ENCODE measurements at regions not wholly inside any gene's neighbourhood (a gene's known extent, or its start where the extent isn't known, plus 50 kb on each side); places are given as distances from the start of the nearest gene placed in this dataset.

DNA sequence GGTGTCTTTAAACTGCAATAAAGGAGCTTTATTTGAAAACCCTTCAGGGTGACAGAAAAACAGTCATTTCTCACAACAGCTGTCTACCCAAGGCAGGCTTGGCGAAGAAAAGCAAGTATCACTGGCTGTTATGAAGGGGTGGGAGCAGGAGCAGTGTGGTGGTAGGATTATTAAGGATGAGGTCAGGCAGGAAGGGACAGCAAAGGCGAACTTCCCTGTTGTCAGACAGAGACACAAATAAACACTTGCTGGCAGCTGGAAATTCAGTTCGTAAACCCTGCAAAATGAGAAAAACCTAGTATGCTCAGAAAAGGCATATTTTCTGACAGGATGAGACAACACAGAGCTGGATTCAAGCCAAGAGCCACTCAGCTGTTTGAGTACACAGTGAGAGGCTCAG is 416.3 kb upstream of the CDH5 start:
- TF ChIP-seq, protein P1, sequence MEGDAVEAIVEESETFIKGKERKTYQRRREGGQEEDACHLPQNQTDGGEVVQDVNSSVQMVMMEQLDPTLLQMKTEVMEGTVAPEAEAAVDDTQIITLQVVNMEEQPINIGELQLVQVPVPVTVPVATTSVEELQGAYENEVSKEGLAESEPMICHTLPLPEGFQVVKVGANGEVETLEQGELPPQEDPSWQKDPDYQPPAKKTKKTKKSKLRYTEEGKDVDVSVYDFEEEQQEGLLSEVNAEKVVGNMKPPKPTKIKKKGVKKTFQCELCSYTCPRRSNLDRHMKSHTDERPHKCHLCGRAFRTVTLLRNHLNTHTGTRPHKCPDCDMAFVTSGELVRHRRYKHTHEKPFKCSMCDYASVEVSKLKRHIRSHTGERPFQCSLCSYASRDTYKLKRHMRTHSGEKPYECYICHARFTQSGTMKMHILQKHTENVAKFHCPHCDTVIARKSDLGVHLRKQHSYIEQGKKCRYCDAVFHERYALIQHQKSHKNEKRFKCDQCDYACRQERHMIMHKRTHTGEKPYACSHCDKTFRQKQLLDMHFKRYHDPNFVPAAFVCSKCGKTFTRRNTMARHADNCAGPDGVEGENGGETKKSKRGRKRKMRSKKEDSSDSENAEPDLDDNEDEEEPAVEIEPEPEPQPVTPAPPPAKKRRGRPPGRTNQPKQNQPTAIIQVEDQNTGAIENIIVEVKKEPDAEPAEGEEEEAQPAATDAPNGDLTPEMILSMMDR (IDR thresholded peaks at IDR 0.05) = no peak
- no peak for TF ChIP-seq POLR2AphosphoS5 (IDR thresholded peaks at IDR 0.05)

All from suprapubic skin (tissue), 3 donors.